SU-DHL-6 (cell line): ENCODE measurements at regions not wholly inside any gene's neighbourhood (a gene's known extent, or its start where the extent isn't known, plus 50 kb on each side); places are given as distances from the start of the nearest gene placed in this dataset.

Experiments used
- H2AFZ ChIP-seq: fragments of 200-600 bp; sonication (generic); 2 replicates; pipeline ENCODE4 v1.6.1; 2014; ENCODE audit warnings: low read depth, mild to moderate bottlenecking, moderate library complexity, mixed read lengths, antibody characterized with exemption, low read length; ENCODE audit not compliant: severe bottlenecking
- H3F3A ChIP-seq: fragments of 200-600 bp; shearing (Covaris generic); 2 replicates; pipeline ENCODE4 v1.6.0; 2016; ENCODE audit warnings: antibody characterized with exemption, mild to moderate bottlenecking; ENCODE audit not compliant: insufficient read depth
- H3K27ac ChIP-seq: fragments of 200-600 bp; sonication (generic); 2 replicates; pipeline ENCODE4 v1.5.1; 2016; ENCODE audit warnings: low read depth, mild to moderate bottlenecking, low read length, moderate library complexity, mixed read lengths
- H3K27me3 ChIP-seq: fragments of 200-600 bp; sonication (generic), shearing (Covaris generic); 2 replicates; pipeline ENCODE4 v1.6.0; 2014; ENCODE audit warnings: mild to moderate bottlenecking, low read length
- H3K36me3 ChIP-seq: fragments of 200-600 bp; sonication (generic); 2 replicates; pipeline ENCODE4 v1.6.1; 2014; ENCODE audit warnings: mild to moderate bottlenecking, low read length, mixed read lengths
- H3K4me2 ChIP-seq: fragments of 300-600, 200-600 bp; shearing (Covaris generic), sonication (generic); 2 replicates; pipeline ENCODE4 v1.6.0; 2014; ENCODE audit warnings: low read length, low read depth, mild to moderate bottlenecking; ENCODE audit not compliant: poor library complexity, severe bottlenecking
- H3K4me3 ChIP-seq: fragments of 200-600 bp; sonication (generic); 2 replicates; pipeline ENCODE4 v1.5.1; 2014; ENCODE audit warnings: antibody characterized with exemption, low read length, mild to moderate bottlenecking, mixed read lengths; ENCODE audit not compliant: insufficient read depth, poor library complexity, severe bottlenecking
- H3K79me2 ChIP-seq: fragments of 200-600 bp; sonication (generic); 2 replicates; pipeline ENCODE4 v1.6.1; 2014; ENCODE audit warnings: mild to moderate bottlenecking, low read length, moderate library complexity; ENCODE audit not compliant: insufficient read depth
- H3K9ac ChIP-seq: fragments of 200-600 bp; sonication (generic); 2 replicates; pipeline ENCODE4 v1.7.0; 2014; ENCODE audit warnings: mild to moderate bottlenecking, low read length
- H3K9me2 ChIP-seq: fragments of 200-600 bp; sonication (generic); replicated peaks from 2 replicates; pipeline ENCODE4 v1.6.1; 2014; ENCODE audit warnings: low read length; ENCODE audit not compliant: insufficient read depth
- H3K9me3 ChIP-seq: fragments of 200-600 bp; sonication (generic); 2 replicates; pipeline ENCODE4 v1.6.1; 2014; ENCODE audit warnings: low read length, mixed read lengths; ENCODE audit not compliant: insufficient read depth
- H4K20me1 ChIP-seq: fragments of 200-600 bp; sonication (generic); 2 replicates; pipeline ENCODE4 v1.6.1; 2014; ENCODE audit warnings: low read depth, mild to moderate bottlenecking, antibody characterized with exemption, low read length, moderate library complexity, mixed read lengths
- EZH2phosphoT487 ChIP-seq: fragments of 200-600 bp; sonication (generic), shearing (Covaris generic); conservative IDR thresholded peaks from 2 replicates; pipeline ENCODE4 v1.6.1; 2018; ENCODE audit warnings: mild to moderate bottlenecking, antibody characterized with exemption, low read length, moderate library complexity, mixed read lengths
- TF ChIP-seq, protein P1 (sequence below): fragments of 200-600 bp; sonication (generic); IDR thresholded peaks from one replicate; pipeline ENCODE4 v1.5.1; 2017; ENCODE audit warnings: antibody characterized with exemption, mild to moderate bottlenecking, low read length, moderate library complexity; ENCODE audit not compliant: insufficient read depth, poor library complexity, severe bottlenecking

- no peak overlapping the region for H3K27ac ChIP-seq
- no peaks in the 10 kb centered on the region for H4K20me1 ChIP-seq
- no peak overlapping the region for H3K9ac ChIP-seq
- no peaks in the 10 kb centered on the region for H3K9me3 ChIP-seq
- H3K27me3 ChIP-seq, result no peaks in the 10 kb centered on the region
- H3K4me2 ChIP-seq, result no peak overlapping the region
- H3F3A ChIP-seq, result no peaks in the 10 kb centered on the region
- no peaks in the 10 kb centered on the region for H3K36me3 ChIP-seq
- no peak for TF ChIP-seq EZH2phosphoT487
- TF ChIP-seq, protein P1, sequence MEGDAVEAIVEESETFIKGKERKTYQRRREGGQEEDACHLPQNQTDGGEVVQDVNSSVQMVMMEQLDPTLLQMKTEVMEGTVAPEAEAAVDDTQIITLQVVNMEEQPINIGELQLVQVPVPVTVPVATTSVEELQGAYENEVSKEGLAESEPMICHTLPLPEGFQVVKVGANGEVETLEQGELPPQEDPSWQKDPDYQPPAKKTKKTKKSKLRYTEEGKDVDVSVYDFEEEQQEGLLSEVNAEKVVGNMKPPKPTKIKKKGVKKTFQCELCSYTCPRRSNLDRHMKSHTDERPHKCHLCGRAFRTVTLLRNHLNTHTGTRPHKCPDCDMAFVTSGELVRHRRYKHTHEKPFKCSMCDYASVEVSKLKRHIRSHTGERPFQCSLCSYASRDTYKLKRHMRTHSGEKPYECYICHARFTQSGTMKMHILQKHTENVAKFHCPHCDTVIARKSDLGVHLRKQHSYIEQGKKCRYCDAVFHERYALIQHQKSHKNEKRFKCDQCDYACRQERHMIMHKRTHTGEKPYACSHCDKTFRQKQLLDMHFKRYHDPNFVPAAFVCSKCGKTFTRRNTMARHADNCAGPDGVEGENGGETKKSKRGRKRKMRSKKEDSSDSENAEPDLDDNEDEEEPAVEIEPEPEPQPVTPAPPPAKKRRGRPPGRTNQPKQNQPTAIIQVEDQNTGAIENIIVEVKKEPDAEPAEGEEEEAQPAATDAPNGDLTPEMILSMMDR, result no peak
- H3K9me2 ChIP-seq, result no peaks in the 10 kb centered on the region
- no peak overlapping the region for H3K4me3 ChIP-seq
- no peak overlapping the region for H2AFZ ChIP-seq
- no peaks in the 10 kb centered on the region for H3K79me2 ChIP-seq
These were observed 99.2 kb upstream of the ITGA4 start for GRCh38 chr2:181357979-181358378.

DNA sequence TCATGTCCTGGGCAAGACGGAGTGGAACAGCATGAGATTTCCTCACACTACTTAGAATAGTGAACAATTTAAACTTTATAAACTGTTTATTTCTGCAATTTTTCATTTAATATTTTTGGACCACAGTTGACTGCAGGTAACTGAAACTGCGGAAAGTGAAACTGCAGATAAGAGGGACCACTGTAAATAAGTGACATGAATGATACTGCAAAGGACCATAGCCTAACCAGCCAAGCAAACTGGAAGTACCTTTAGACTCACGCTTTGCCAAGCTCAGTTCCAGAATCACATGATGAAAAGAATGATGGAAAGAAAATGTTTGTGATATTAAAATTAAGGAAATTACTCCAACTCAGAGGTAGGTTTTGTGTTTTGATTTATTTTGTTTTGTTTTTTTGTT is 94.6 kb upstream of the ITGA4 start:
- TF ChIP-seq, protein P1, result no peak
- no peak for TF ChIP-seq EZH2phosphoT487
- Histone ChIP-seq H3K79me2 (no peaks in the 10 kb centered on the region), H3K27ac (no peak overlapping the region), H4K20me1 (no peaks in the 10 kb centered on the region), H3K27me3 (no peaks in the 10 kb centered on the region), H2AFZ (no peak overlapping the region), H3K36me3 (no peaks in the 10 kb centered on the region), H3K9me2 (no peaks in the 10 kb centered on the region), H3K4me3 (no peak overlapping the region), H3K9me3 (no peaks in the 10 kb centered on the region), H3K4me2 (no peak overlapping the region), H3F3A (no peaks in the 10 kb centered on the region; the same call in 1 of the 2 replicates), H3K9ac (no peak overlapping the region)

GRCh38 chr2:181363164-181363563 is 94.0 kb upstream of the ITGA4 start:
- no peak overlapping the region for H2AFZ ChIP-seq
- H3K4me3 ChIP-seq, result no peak overlapping the region
- no peak overlapping the region for H3K9ac ChIP-seq
- H3K27me3 ChIP-seq, result no peaks in the 10 kb centered on the region
- no peaks in the 10 kb centered on the region for H3K9me3 ChIP-seq
- H4K20me1 ChIP-seq, result no peaks in the 10 kb centered on the region
- H3K36me3 ChIP-seq, result no peaks in the 10 kb centered on the region
- no peaks in the 10 kb centered on the region; the same call in 1 of the 2 replicates for H3F3A ChIP-seq
- no peak overlapping the region for H3K27ac ChIP-seq
- no peaks in the 10 kb centered on the region for H3K9me2 ChIP-seq
- TF ChIP-seq EZH2phosphoT487, result no peak
- TF ChIP-seq, protein P1, result no peak
- no peaks in the 10 kb centered on the region for H3K79me2 ChIP-seq
- H3K4me2 ChIP-seq, result no peak overlapping the region
